ENCODE measurements at regions not wholly inside any gene's neighbourhood (a gene's known extent, or its start where the extent isn't known, plus 50 kb on each side); places are given as distances from the start of the nearest gene placed in this dataset.

DNA sequence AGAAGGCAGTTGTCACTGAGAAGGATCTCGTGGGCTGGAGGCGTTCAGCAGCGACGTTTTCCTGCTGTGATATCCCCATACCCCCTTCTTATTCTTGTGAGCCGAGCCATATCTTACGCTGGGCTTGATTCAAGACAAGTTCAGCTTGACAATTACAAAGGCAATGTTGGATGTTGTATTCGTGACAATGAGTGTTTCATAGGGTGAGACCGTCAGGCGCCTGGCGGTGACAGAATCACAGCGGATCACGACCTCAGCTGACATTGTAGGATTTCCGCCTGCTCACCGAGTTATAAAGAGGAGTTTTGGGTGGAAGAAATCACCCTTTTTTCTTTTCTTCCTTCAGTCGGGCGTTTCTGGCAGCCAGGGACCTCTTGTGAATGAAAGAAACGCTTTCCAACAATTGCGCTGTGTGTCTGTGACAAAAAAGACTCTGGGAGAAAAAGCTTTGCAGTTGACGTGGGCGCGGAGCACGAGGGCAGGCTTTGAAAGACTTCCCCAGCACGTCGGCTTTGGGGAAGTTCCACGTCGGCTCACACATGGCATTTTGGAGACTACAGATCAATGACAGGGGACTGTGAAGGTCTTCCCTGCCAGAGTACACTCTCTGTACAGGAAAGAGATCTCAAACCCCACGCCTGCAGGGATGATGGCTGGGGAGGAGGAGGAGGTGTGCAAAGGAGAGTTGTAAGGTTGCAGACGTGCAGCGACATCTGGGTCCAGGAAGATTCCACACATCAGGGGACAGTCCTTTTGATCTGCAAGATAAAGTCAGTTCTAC is 135.4 kb downstream of the CRLF2 start:
- Histone ChIP-seq H3K4me1 (replicated peaks in 1 of 2) (no peaks in the 10 kb centered on the region), H3K9me3 (replicated peaks in 1 of 3) (no peaks in the 10 kb centered on the region), H3K27me3 (no peaks in the 10 kb centered on the region), H3K4me3 (no peak overlapping the region), H3K27ac (no peak overlapping the region), H3K36me3 (replicated peaks in 1 of 2) (no peaks in the 10 kb centered on the region)
- no peak for DNase-seq
- intact Hi-C loops (cut with DNase I) = no loop called here
- no peak for TF ChIP-seq POLR2A (IDR thresholded peaks at IDR 0.05)
- no peak for TF ChIP-seq CTCF (IDR thresholded peaks at IDR 0.05)
- WGBS, 4 donors = 50 to 58% (median 53%) methylated on average over 29 of the region's 29 CpGs

- Histone ChIP-seq H3K4me1 (replicated peaks in 1 of 2) (no peaks in the 10 kb centered on the region), H3K36me3 (replicated peaks in 1 of 2) (no peaks in the 10 kb centered on the region), H3K27me3 (no peaks in the 10 kb centered on the region), H3K27ac (no peak overlapping the region), H3K4me3 (no peak overlapping the region), H3K9me3 (replicated peaks in 1 of 3) (no peaks in the 10 kb centered on the region)
- no peak for DNase-seq
- TF ChIP-seq CTCF (IDR thresholded peaks at IDR 0.05) (no peak), POLR2A (IDR thresholded peaks at IDR 0.05) (no peak)
- 89 to 95% (median 91%) methylated on average over 7 of the region's 7 CpGs for WGBS, 4 donors
- intact Hi-C loops (cut with DNase I) = no loop called here
Observed at GRCh38 chrX:1075741-1076140, 136.7 kb downstream of the CRLF2 start.

GRCh38 chrX:1075156-1075555 is 137.3 kb downstream of the CRLF2 start:
- no peaks in the 10 kb centered on the region for H3K4me1 ChIP-seq (replicated peaks in 1 of 2)
- no peaks in the 10 kb centered on the region for H3K36me3 ChIP-seq (replicated peaks in 1 of 2)
- no peaks in the 10 kb centered on the region for H3K27me3 ChIP-seq
- H3K9me3 ChIP-seq (replicated peaks in 1 of 3) = no peaks in the 10 kb centered on the region
- H3K4me3 ChIP-seq = no peak overlapping the region
- intact Hi-C loops (cut with DNase I) = no loop called here
- WGBS, 4 donors = 77 to 85% (median 80%) methylated on average over 7 of the region's 7 CpGs
- no peak overlapping the region for H3K27ac ChIP-seq
- TF ChIP-seq CTCF (IDR thresholded peaks at IDR 0.05) = no peak
- TF ChIP-seq POLR2A (IDR thresholded peaks at IDR 0.05) = no peak
- DNase-seq = no peak

- Histone ChIP-seq H3K4me3 (no peak overlapping the region), H3K27me3 (no peaks in the 10 kb centered on the region), H3K4me1 (replicated peaks in 1 of 2) (no peaks in the 10 kb centered on the region), H3K9me3 (replicated peaks in 1 of 3) (no peaks in the 10 kb centered on the region), H3K36me3 (replicated peaks in 1 of 2) (no peaks in the 10 kb centered on the region), H3K27ac (no peak overlapping the region)
- no peak for TF ChIP-seq POLR2A (IDR thresholded peaks at IDR 0.05)
- TF ChIP-seq CTCF (IDR thresholded peaks at IDR 0.05) = no peak
- no peak for DNase-seq
- intact Hi-C loops (cut with DNase I) = no loop called here
- WGBS, 4 donors = 44 to 66% (median 59%) methylated on average over 8 of the region's 8 CpGs
Observed at GRCh38 chrX:1074755-1075154, 137.7 kb downstream of the CRLF2 start.

Data from adrenal gland (tissue), 9 donors.